ENCODE measurements at regions not wholly inside any gene's neighbourhood (a gene's known extent, or its start where the extent isn't known, plus 50 kb on each side); places are given as distances from the start of the nearest gene placed in this dataset.

GRCh38 chr16:80324371-80324770, 216.4 kb upstream of the DYNLRB2 start:
- H3K4me1 ChIP-seq (ENCODE audit: control insufficient read depth, insufficient read depth, low read depth, low read length) = no peaks in the 10 kb centered on the region
- no peak overlapping the region for H2BK12ac ChIP-seq (ENCODE audit: low read length in 2 of 2)
- no peak overlapping the region for H3K4me3 ChIP-seq (ENCODE audit: insufficient read depth in 1 of 2, low read depth in 1 of 2, low read length in 2 of 2)
- peaks cover 0 to 11% of the 10 kb centered on the region in 2 experiments for H3K27me3 ChIP-seq (ENCODE audit: control insufficient read depth in 1 of 2, insufficient read depth in 1 of 2, low read length in 2 of 2)
- no peaks in the 10 kb centered on the region for H3K36me3 ChIP-seq (ENCODE audit: control insufficient read depth in 1 of 2, insufficient read depth in 2 of 2, low read depth in 1 of 2, low read length in 2 of 2)
- no peaks in the 10 kb centered on the region for H3K79me1 ChIP-seq (replicated peaks; ENCODE audit: low read length, poor library complexity, severe bottlenecking)
- H2BK15ac ChIP-seq (ENCODE audit: low read depth, poor library complexity, severe bottlenecking) = no peak overlapping the region
- H4K91ac ChIP-seq (ENCODE audit: low read length) = no peak overlapping the region
- no peak overlapping the region for H2AK5ac ChIP-seq (ENCODE audit: low read length, severe bottlenecking)
- no peaks in the 10 kb centered on the region for H3K9me3 ChIP-seq (ENCODE audit: control insufficient read depth, low read length)
- no peak overlapping the region for H2BK120ac ChIP-seq (ENCODE audit: low read depth, low read length)
- no peak overlapping the region for H3K27ac ChIP-seq (ENCODE audit: low read length, poor library complexity, severe bottlenecking)
- no peak overlapping the region for H2BK5ac ChIP-seq (ENCODE audit: low read depth, low read length, poor library complexity, severe bottlenecking)
- DNase-seq = no peak
- H3K9ac ChIP-seq (ENCODE audit: low read length) = no peak overlapping the region
- no peak overlapping the region for H3K18ac ChIP-seq (ENCODE audit: low read depth in 1 of 2, low read length in 2 of 2)
- no peak overlapping the region for H2AFZ ChIP-seq (ENCODE audit: low read depth, low read length)
- WGBS = 65% methylated on average over 3 of the region's 3 CpGs
- H3K4me2 ChIP-seq (ENCODE audit: low read length, poor library complexity, severe bottlenecking) = no peak overlapping the region
- no peak overlapping the region for H3K4ac ChIP-seq (ENCODE audit: low read depth in 1 of 2, low read length in 2 of 2)
- H3K14ac ChIP-seq (ENCODE audit: low read length in 2 of 2) = no peak overlapping the region
- no peak overlapping the region for H4K8ac ChIP-seq (ENCODE audit: low read length)
- no peak overlapping the region for H3K23ac ChIP-seq (ENCODE audit: low read length in 2 of 2)

- H3K79me1 ChIP-seq (replicated peaks; ENCODE audit: low read length, poor library complexity, severe bottlenecking) = no peaks in the 10 kb centered on the region
- no peaks in the 10 kb centered on the region for H3K9me3 ChIP-seq (ENCODE audit: control insufficient read depth, low read length)
- H4K91ac ChIP-seq (ENCODE audit: low read length) = no peak overlapping the region
- H3K14ac ChIP-seq (ENCODE audit: low read length in 2 of 2) = no peak overlapping the region
- H3K27me3 ChIP-seq (ENCODE audit: control insufficient read depth in 1 of 2, insufficient read depth in 1 of 2, low read length in 2 of 2) = peaks cover 0 to 11% of the 10 kb centered on the region in 2 experiments
- H3K4ac ChIP-seq (ENCODE audit: low read depth in 1 of 2, low read length in 2 of 2) = no peak overlapping the region
- no peak overlapping the region for H2BK5ac ChIP-seq (ENCODE audit: low read depth, low read length, poor library complexity, severe bottlenecking)
- no peak overlapping the region for H3K4me2 ChIP-seq (ENCODE audit: low read length, poor library complexity, severe bottlenecking)
- WGBS = 80% methylated on average over 3 of the region's 3 CpGs
- no peak overlapping the region for H3K4me3 ChIP-seq (ENCODE audit: insufficient read depth in 1 of 2, low read depth in 1 of 2, low read length in 2 of 2)
- no peak overlapping the region for H4K8ac ChIP-seq (ENCODE audit: low read length)
- no peak overlapping the region for H2AFZ ChIP-seq (ENCODE audit: low read depth, low read length)
- no peak overlapping the region for H2AK5ac ChIP-seq (ENCODE audit: low read length, severe bottlenecking)
- no peaks in the 10 kb centered on the region for H3K4me1 ChIP-seq (ENCODE audit: control insufficient read depth, insufficient read depth, low read depth, low read length)
- H2BK15ac ChIP-seq (ENCODE audit: low read depth, poor library complexity, severe bottlenecking) = no peak overlapping the region
- no peak overlapping the region for H3K27ac ChIP-seq (ENCODE audit: low read length, poor library complexity, severe bottlenecking)
- H3K36me3 ChIP-seq (ENCODE audit: control insufficient read depth in 1 of 2, insufficient read depth in 2 of 2, low read depth in 1 of 2, low read length in 2 of 2) = no peaks in the 10 kb centered on the region
- DNase-seq = no peak
- no peak overlapping the region for H3K23ac ChIP-seq (ENCODE audit: low read length in 2 of 2)
- no peak overlapping the region for H2BK12ac ChIP-seq (ENCODE audit: low read length in 2 of 2)
- H2BK120ac ChIP-seq (ENCODE audit: low read depth, low read length) = no peak overlapping the region
- no peak overlapping the region for H3K9ac ChIP-seq (ENCODE audit: low read length)
- no peak overlapping the region for H3K18ac ChIP-seq (ENCODE audit: low read depth in 1 of 2, low read length in 2 of 2)
Observed at GRCh38 chr16:80323808-80324195, 217.0 kb upstream of the DYNLRB2 start.

- no peaks in the 10 kb centered on the region for H3K4me1 ChIP-seq (ENCODE audit: control insufficient read depth, insufficient read depth, low read depth, low read length)
- H3K79me1 ChIP-seq (replicated peaks; ENCODE audit: low read length, poor library complexity, severe bottlenecking) = no peaks in the 10 kb centered on the region
- H4K8ac ChIP-seq (ENCODE audit: low read length) = no peak overlapping the region
- H3K14ac ChIP-seq (ENCODE audit: low read length in 2 of 2) = no peak overlapping the region
- H2AK5ac ChIP-seq (ENCODE audit: low read length, severe bottlenecking) = no peak overlapping the region
- no peak overlapping the region for H2BK5ac ChIP-seq (ENCODE audit: low read depth, low read length, poor library complexity, severe bottlenecking)
- H3K9me3 ChIP-seq (ENCODE audit: control insufficient read depth, low read length) = no peaks in the 10 kb centered on the region
- no peak overlapping the region for H3K4me2 ChIP-seq (ENCODE audit: low read length, poor library complexity, severe bottlenecking)
- H3K36me3 ChIP-seq (ENCODE audit: control insufficient read depth in 1 of 2, insufficient read depth in 2 of 2, low read depth in 1 of 2, low read length in 2 of 2) = no peaks in the 10 kb centered on the region
- H3K4me3 ChIP-seq (ENCODE audit: insufficient read depth in 1 of 2, low read depth in 1 of 2, low read length in 2 of 2) = no peak overlapping the region
- no peak overlapping the region for H4K91ac ChIP-seq (ENCODE audit: low read length)
- H2BK120ac ChIP-seq (ENCODE audit: low read depth, low read length) = no peak overlapping the region
- peaks cover 0 to 11% of the 10 kb centered on the region in 2 experiments for H3K27me3 ChIP-seq (ENCODE audit: control insufficient read depth in 1 of 2, insufficient read depth in 1 of 2, low read length in 2 of 2)
- no peak overlapping the region for H3K9ac ChIP-seq (ENCODE audit: low read length)
- H3K4ac ChIP-seq (ENCODE audit: low read depth in 1 of 2, low read length in 2 of 2) = no peak overlapping the region
- no peak overlapping the region for H2BK12ac ChIP-seq (ENCODE audit: low read length in 2 of 2)
- no peak overlapping the region for H2AFZ ChIP-seq (ENCODE audit: low read depth, low read length)
- no peak overlapping the region for H3K18ac ChIP-seq (ENCODE audit: low read depth in 1 of 2, low read length in 2 of 2)
- no peak overlapping the region for H3K27ac ChIP-seq (ENCODE audit: low read length, poor library complexity, severe bottlenecking)
- no peak for DNase-seq
- no peak overlapping the region for H3K23ac ChIP-seq (ENCODE audit: low read length in 2 of 2)
- whole genome bisulfite sequencing = 88% methylated on average over 13 of the region's 13 CpGs
- no peak overlapping the region for H2BK15ac ChIP-seq (ENCODE audit: low read depth, poor library complexity, severe bottlenecking)
Observed at GRCh38 chr16:80323187-80323807, 217.5 kb upstream of the DYNLRB2 start.

GRCh38 chr16:80319181-80319580, 221.6 kb upstream of the DYNLRB2 start:
- Histone ChIP-seq H3K23ac (ENCODE audit: low read length in 2 of 2) (no peak overlapping the region), H3K9ac (ENCODE audit: low read length) (no peak overlapping the region), H2BK15ac (ENCODE audit: low read depth, poor library complexity, severe bottlenecking) (no peak overlapping the region), H2BK5ac (ENCODE audit: low read depth, low read length, poor library complexity, severe bottlenecking) (no peak overlapping the region), H3K4me2 (ENCODE audit: low read length, poor library complexity, severe bottlenecking) (no peak overlapping the region), H3K4ac (ENCODE audit: low read depth in 1 of 2, low read length in 2 of 2) (no peak overlapping the region), H2AFZ (ENCODE audit: low read depth, low read length) (no peak overlapping the region), H3K36me3 (ENCODE audit: control insufficient read depth in 1 of 2, insufficient read depth in 2 of 2, low read depth in 1 of 2, low read length in 2 of 2) (no peaks in the 10 kb centered on the region), H3K4me1 (ENCODE audit: control insufficient read depth, insufficient read depth, low read depth, low read length) (peaks cover 3% of the 10 kb centered on the region), H3K14ac (ENCODE audit: low read length in 2 of 2) (no peak overlapping the region), H3K27me3 (ENCODE audit: control insufficient read depth in 1 of 2, insufficient read depth in 1 of 2, low read length in 2 of 2) (peaks cover 0 to 4% of the 10 kb centered on the region in 2 experiments), H4K8ac (ENCODE audit: low read length) (no peak overlapping the region), H3K9me3 (ENCODE audit: control insufficient read depth, low read length) (no peaks in the 10 kb centered on the region), H4K91ac (ENCODE audit: low read length) (no peak overlapping the region), H2AK5ac (ENCODE audit: low read length, severe bottlenecking) (no peak overlapping the region), H3K18ac (ENCODE audit: low read depth in 1 of 2, low read length in 2 of 2) (no peak overlapping the region), H2BK120ac (ENCODE audit: low read depth, low read length) (no peak overlapping the region), H2BK12ac (ENCODE audit: low read length in 2 of 2) (no peak overlapping the region), H3K27ac (ENCODE audit: low read length, poor library complexity, severe bottlenecking) (no peak overlapping the region), H3K79me1 (replicated peaks; ENCODE audit: low read length, poor library complexity, severe bottlenecking) (no peaks in the 10 kb centered on the region), H3K4me3 (ENCODE audit: insufficient read depth in 1 of 2, low read depth in 1 of 2, low read length in 2 of 2) (no peak overlapping the region)
- 71% methylated on average over 3 of the region's 3 CpGs for WGBS
- DNase-seq = no peak
